GM19452 (cell line): ENCODE measurements at regions not wholly inside any gene's neighbourhood (a gene's known extent, or its start where the extent isn't known, plus 50 kb on each side); places are given as distances from the start of the nearest gene placed in this dataset.
"Not testable (repeated sequence)": the region's sequence is repeated elsewhere in the genome, so short reads cannot be mapped to it uniquely, and the experiment has no call there.

Experiments
- ATAC-seq: cut with Tn5 transposase; IDR thresholded peaks from one replicate; pipeline ENCODE4 v1.9.1; 2021; ENCODE audit not compliant: unreplicated experiment

DNA sequence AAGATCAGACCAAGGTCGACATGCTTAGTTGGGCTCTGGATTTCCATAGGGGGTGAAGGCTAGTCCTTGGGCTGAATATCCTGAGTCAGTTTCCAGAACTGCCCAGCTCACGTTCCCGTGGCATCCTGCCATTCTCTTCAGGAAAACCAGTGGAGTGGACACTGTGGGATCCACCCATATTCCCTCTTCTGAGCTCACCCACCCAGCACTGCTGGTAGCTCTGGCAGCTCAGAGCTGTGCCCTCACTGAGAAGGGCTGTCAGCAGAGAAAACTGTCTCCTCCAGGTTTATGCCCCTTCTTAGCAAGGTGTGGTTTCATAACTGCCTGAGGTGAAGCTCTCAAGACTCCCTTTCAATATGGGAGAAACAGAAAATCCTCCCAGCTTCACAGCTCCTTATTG, 111.7 kb downstream of the GGTLC2 start:
- no peak for ATAC-seq

DNA sequence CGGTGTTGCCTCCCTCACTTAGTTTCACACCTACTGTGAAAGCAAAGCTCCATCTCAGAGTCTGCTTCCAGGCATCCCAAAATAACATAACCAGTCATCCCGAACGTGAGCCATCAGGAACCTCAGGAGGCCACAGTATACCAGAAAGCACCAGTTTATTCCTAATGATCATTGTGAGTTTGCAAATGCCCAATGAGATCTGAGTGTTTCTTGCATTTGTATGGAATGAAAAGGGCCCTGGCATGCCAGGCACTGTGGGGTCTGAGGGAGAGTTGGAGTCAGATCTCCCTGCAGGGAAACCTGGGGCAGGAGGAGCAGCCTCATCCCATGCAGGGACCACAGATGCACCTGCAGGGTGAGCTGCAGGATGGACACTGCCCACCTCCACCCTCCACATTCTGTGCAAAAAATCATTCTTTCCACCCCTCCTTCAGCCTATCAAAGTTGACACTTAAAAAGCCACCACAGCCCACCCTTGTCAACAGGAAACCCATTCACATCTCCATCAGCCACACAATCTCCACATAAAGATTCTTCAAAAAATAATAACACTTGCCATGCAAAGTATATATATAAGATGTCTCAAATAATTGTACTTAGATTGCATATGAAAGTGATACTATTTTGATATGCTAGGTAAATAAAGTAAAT, 112.3 kb downstream of the GGTLC2 start:
- ATAC-seq: not testable (repeated sequence)

DNA sequence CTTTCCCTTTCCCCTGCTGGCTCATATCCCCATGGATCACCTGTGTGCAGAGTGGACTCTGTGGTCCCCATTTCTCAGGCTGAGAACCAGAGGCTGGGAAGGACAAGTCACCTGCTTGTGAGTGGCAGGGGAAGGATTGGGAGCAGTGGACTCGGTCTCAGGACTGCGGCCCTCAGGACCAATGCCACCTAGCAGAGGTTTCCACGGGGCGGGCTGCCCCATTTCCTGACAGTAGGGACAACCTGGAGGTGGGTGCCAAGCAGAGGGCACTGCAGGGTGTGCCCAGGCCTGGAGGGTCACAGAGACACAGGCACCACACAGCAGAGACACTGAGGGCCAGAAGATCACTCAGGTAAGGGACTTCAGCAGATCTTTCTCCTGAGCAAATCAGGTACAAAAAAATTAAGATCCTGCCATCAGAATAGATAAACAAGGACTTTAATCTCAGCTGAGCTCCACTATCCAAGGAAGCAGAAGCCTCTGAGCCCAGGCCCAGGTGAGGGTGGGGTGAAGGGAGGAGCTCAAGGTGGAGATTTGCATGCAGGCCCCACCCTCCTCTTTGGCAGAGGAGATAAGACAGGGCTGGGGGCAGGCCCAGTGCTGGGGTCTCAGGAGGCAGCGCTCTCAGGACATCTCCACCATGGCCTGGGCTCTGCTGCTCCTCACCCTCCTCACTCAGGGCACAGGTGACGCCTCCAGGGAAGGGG, 113.8 kb downstream of the GGTLC2 start:
- not testable (repeated sequence) for ATAC-seq

DNA sequence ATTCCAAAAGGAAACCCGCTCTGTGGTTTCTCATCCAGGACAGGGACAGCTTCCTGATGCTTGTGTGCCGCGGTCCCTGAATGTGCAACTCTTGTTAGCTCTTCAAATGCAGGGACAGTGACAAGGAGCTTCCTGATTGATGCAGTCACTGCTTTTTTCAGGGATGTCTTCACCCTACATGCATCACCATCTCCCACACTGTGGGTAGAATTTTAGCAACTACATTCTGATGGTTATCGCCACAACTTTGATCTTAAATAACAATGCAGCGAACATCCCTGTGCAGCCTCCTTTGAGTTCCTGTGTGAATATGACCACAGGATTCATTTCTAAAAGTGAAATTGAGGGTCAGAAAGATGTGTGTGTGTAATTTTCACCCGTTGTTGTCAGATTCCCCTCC, 115.0 kb downstream of the GGTLC2 start:
- no peak for ATAC-seq

DNA sequence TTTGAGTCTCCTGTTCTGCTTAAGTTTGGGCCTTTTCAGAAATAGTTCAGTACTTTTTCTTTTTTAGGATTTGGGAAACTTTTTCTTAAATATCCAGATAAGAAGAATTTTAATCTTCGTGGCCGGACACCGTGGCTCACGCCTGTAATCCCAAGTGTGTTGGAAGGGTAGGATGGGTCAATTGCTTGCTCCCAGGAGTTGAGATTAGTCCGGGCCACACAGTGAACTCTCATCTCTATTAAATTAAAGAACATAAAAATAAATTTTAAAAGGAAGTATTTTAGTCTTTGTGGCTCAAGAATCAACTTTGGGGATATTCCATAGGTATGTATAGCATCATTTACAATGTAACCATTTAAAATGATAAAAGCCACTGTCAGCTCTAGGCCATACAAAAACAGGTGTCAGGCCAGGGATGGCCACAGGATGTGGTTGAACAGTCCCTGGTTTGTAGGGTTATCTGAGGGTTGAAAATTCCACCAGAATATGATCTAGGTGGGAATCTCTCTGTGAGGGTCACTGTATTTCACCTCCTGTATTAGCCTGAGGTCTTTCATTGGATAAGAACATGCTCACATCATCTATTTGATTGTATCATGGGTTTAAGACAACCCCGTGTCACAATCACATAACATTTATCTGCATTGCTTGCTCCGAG, 115.6 kb downstream of the GGTLC2 start:
- ATAC-seq: no peak

DNA sequence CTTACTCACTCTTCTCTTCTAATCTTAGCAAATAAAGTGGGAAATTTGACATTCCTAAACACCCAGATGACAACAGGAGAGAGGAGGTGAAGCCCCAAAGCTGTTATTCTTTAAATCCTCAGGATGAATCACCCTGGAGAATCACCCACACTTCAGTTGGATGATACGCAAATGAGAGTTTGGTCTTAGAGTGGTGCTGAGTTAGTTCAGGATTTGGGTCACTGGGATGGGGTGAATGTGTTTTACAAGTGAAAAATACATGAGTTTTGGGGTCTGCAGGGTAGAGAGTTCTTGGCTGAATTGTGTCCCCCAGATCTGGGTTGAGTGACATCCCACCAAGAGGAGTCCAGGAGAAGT, 117.2 kb downstream of the GGTLC2 start:
- no peak for ATAC-seq

DNA sequence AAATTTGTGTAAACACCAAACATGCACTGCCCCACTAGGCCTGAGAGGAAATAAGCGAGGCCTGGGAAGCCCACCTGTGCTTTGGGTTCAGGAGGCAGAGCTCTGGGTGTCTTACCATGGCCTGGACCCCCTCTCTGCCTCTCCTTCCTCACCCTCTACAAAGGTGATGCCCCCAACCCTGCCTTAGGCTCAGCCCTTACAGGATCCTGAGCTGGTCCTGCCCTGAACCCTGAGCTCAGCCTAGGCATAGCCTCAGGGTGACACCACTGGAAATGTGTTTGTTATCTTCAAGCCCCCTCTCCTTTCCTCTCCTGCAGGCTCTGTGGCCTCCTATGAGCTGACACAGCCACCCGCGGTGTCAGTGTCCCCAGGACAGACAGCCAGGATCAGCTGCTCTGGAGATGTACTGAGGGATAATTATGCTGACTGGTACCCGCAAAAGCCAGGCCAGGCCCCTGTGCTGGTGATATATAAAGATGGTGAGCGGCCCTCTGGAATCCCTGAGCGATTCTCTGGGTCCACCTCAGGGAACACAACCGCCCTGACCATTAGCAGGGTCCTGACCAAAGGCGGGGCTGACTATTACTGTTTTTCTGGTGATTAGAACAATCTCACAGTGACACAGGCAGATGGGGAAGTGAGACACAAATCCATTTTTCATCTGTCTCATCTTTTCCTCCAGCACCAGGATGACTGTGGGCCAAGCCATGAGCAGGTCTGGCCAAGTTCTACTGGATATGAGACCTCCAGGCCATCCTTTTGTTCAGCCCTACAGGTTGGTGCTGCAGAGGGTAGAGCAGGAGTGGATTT, 117.8 kb downstream of the GGTLC2 start:
- no peak for ATAC-seq

DNA sequence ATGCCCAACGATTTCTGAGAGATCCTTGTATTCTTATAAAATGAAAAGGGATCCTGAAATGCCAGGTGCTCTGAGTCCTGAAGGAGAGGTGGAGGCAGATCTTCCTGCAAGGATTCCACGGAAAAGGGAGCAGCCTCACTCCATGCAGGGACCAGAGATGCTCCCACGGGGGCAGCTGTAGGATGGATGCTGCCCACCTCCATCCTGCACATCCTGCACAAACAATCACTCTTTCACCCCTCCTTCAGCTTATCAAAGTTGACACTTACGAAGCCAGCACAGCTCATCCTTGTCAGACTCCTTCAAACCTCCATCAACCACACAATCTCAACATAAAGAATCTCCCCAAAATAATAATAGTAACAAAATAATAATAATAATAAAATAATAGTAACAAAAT, 119.1 kb downstream of the GGTLC2 start:
- no peak for ATAC-seq

DNA sequence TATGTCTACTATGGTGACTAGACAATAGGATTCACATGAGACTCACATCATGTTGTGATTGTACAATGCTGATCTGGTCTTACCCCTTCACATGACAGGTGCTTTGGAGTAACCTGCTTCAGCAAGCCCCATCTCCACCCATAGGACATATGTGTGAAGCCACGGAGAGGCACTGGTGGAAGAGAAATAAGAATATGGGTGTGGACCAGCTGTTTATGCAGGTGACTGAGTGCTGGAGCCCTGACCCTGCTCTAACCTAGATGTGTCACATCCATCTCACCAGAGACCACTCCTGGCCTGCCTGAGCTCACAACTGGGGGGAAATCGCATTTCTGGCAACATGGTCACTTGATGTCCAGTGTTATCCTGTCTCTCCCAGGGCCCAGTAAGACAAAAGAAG, 119.7 kb downstream of the GGTLC2 start:
- no peak for ATAC-seq

DNA sequence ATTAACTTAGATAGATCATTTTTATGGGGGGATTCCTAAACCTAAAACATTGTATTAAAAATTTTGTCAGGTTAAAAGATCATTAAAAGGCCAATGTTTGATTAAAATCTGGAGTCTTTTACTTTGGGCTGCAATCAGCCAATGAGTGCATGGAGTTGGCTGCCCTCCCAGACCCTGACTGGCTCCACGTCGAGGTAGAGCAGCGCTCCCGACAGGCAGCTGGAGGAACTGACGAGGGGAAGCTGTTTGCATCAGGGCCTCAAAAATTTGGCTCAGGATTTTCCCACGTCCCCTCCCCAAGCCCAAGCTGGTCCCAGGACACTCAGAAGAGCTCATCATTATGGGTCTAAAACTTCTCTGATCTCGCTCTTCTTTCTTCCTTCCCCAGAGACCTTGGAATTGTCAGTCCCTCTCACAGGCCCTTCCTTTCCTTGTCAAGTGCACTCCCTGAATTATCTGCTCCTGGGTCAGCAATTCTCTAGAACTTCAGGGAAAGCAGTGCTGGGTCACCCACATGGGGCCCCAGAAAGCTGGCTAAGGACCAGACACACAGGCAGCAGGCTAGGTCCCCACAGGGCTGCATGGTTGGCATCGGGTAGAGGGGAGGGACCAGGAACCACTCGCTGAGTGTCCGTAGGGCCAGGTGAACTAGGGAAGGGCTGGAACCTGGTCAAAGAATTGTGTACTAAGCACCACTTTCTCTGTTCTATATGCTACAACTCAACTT, 119.6 kb upstream of the IGLL5 start:
- ATAC-seq: no peak

DNA sequence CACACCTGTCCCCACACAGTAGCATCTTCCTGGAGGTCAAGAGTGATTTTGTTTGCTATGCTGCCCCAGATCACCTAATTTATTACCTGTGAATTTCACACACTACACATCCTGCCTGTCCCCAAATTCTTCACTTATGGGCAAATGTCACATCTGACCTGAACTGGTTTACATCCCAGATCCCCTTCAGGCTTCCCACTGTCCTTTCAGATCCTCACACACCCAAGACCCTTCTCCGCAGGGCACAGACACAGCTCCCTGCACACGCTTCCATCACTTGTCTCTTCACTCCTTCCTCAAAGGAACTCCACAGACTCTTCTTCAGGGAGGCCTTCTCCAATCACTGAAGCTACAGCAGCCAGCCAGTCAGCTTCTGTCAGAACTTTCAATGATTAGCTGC, 118.7 kb upstream of the IGLL5 start:
- no peak for ATAC-seq

DNA sequence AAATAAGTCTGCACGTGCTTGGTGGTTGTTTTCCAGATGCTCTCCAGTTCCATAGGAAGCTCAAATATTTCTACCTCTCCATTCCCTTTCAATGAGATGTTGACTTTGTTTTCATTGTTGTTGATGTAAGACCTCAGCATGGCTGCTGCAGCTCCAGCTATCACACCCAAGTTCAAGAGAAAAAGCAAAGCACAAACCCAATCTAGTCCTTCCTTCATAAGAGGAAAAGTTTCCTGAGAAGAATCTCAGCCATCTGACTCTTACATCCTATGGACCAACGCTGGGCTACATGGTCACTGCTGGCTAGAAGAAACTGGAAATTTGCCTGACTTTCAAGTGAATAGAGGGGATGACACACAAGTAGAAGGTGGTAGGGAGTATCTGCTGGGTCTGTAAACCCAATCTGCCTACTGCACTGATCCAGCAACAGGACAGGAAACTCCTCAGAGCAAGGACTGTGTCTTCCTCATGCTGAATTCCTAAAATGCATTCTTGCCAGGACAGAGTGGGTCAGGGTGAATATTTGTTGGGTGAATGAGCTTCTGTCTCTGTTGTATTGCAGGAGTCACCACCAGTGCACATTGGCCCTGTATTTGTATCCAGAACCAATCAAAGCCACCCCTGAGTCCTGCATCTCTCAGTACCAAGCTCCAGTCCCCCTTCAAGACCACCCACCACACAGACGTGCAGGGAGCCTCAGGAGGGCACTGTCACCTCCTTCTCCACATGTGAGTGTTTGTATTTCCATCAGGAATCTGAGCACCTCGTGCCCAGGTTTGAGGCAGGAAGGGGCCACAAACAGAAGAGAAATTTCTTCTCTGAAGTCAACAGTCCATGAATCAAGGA, 118.0 kb upstream of the IGLL5 start:
- no peak for ATAC-seq

DNA sequence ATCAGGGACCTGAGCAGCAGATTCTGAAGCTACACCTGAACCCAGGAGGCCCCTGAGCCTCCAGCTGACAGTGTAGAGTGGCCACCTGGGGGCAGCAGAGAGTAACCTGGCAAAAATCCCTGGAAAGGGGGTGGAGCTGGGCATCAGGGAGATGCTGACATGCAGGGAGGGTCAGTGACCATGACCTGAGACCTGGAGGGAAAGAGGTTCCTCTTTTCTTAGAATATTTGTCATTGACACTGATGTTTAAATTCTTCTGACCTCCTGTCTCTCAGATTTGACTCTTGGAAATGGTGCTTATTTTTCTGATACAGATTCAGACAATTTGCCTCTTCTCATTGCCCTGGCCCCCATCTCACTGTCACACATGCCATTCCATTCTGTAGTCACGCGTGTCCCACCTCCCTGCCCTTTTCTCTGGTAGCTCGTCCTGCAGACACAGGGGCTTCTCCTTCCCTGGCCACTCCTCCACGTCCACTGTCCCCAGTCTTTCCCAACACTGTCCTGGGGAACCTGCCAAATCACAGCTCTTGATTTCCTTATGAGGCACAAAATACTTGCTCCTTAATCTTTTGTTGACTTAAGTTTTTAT, 117.2 kb upstream of the IGLL5 start:
- no peak for ATAC-seq

DNA sequence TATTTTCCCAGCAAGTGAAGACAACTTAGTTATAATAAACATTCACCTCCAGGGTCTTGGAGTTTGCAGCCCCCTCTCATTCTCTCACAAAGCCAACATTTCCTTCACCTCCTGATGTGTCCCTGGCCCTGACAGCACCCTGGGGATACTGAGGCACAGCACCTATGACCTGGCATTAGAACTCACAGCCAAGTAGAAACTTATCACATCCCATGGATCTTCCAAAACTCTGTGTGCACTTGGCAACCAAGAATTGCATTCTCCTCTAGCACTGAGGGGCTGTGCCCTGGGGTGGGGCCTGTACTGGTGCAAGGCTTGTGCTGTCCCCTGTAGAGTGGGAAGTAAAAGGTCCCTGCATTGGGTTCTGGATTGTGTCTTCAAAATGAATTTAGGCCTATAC, 116.7 kb upstream of the IGLL5 start:
- no peak for ATAC-seq

DNA sequence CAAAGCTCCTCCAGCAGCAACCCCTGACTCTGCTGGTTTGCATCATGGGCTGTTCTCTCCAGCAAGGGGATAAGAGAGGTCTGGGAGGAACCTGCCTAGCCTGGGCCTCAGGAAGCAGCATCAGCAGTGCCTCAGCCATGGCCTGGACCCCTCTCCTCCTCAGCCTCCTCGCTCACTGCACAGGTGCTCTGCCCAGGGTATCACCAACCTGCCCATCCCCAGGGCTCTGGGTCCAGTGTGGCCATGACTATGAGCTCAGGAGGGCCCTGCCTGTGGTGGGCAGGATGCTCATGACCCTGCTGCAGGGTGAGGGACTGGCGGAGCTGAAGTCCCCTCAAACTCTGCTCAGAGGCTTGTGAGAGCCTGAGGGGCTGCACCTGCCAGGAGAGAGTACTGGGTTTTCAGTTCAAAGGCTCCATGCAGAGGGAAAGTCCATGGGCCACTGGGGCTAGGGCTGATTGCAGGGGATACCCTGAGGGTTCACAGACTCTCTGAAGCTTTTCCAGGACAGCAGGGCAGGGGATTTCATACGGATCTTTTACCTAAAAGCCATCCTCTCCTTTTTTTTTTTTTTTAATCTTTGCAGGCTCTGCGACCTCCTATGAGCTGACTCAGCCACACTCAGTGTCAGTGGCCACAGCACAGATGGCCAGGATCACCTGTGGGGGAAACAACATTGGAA, 115.8 kb upstream of the IGLL5 start:
- no peak for ATAC-seq

DNA sequence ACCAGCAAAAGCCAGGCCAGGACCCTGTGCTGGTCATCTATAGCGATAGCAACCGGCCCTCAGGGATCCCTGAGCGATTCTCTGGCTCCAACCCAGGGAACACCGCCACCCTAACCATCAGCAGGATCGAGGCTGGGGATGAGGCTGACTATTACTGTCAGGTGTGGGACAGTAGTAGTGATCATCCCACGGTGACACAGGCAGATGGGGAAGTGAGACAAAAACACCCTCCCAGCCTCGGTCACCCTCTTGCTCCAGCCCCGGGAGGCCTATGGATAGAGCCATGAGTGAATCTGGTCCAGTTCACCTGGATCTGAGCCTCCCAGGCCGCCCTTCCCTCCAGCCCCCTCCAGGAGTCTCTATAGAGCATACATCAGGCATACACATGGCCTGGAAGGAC, 115.2 kb upstream of the IGLL5 start:
- no peak for ATAC-seq

DNA sequence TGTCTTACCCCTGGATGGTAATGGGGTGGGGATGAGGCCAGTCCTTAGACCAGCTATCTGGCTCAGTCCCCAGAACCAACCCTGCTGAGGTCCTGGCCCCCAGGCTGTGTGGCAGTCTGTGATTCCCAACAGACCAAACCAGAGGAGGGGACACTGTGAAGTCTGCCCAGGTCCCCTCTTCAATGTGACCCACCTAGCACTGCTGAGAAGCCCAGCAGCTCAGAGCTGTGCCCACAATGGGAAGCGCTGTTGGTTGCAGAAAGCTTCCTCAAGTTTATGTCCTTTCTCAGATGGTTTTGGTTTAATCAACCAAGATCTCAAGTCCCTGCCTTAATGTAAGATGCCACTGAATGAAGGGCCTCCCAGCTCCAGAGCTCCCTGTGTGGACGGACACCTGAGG, 114.7 kb upstream of the IGLL5 start:
- ATAC-seq: no peak

DNA sequence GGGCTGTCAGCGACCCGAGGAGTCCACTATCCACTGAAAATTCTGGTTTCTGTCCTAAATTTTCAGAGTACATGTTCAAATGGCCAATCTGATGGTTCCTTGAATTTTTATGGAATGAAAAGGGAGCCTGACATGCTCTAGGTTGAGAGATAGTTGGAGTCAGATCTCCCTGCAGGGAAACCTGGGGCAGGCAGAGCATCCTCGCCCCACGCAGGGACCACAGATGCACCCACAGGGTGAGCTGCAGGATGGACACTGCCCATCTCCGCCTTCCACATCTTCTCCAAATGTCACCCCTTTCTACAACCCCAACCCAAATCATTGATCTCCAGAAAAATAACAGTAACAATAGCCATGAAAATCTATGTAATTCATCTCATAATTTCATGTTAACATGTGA, 114.2 kb upstream of the IGLL5 start:
- no peak for ATAC-seq

DNA sequence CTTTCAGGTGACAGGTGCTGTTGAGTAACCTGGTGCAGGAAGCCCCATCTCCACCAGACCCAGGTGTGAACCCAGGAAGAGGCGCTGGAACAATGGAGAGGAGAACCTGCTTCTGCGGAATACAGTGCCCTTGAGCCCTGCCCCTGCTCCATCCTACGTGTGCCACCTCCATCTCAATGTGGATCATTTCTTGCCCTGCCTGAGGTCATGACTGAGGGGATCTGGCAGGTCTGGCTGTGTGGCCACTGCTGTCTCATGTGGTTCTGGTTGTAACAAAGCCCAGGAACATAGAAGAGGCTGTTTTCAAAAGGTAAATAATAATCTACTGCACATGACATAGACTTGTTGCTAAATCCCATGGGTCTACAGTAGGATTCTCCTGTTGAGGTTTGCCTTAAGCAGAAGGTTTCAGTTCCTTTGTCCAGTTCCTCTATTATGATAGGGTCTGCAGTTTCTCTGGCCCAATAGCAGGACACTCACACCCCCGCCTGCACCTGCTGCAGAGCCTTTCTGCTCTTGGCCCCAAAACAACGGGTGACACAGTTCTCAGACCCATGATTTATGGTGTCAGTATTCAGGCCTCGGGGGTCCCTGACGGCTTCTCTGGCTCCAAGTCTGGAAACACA, 113.5 kb upstream of the IGLL5 start:
- no peak for ATAC-seq
